ENCODE measurements at regions not wholly inside any gene's neighbourhood (a gene's known extent, or its start where the extent isn't known, plus 50 kb on each side); places are given as distances from the start of the nearest gene placed in this dataset.
"Not testable (repeated sequence)": the region's sequence is repeated elsewhere in the genome, so short reads cannot be mapped to it uniquely, and the experiment has no call there.

DNA sequence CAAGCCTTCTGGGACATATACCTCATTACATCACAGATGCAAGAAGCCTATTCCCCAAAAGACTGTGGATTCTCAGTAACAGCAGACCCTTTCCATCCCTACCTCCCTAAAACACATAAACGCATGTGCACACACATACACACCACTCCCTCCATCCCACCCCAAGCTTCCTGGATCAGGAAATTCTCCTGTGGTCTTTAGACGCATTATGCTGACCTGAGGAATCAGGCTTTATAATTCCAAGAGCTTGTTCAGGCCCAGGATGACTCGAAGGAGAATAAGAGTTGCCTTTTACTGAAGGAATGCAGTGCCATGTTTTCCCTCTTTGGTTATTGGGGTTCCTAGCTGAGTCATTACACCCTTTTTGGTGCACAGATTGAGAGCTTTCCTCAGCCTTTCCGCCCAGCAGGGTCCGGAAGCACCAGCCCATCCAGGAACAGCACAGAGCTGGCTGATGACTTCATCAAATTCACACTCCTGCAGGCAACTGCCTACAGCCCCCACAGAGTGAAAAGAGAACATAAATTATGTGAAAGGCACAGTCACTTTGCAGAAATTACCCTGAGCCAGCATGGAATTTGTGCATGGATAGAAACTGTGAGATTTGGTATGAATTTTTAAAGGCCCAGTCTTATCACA lies 385.0 kb upstream of the TRPC7 start:
- H3K4me3 ChIP-seq = no peak overlapping the region
- no peaks in the 10 kb centered on the region for H3K27me3 ChIP-seq (ENCODE audit: control insufficient read depth in 3 of 3, insufficient read depth in 3 of 3, low read length in 2 of 3)
- TF ChIP-seq, protein P1, sequence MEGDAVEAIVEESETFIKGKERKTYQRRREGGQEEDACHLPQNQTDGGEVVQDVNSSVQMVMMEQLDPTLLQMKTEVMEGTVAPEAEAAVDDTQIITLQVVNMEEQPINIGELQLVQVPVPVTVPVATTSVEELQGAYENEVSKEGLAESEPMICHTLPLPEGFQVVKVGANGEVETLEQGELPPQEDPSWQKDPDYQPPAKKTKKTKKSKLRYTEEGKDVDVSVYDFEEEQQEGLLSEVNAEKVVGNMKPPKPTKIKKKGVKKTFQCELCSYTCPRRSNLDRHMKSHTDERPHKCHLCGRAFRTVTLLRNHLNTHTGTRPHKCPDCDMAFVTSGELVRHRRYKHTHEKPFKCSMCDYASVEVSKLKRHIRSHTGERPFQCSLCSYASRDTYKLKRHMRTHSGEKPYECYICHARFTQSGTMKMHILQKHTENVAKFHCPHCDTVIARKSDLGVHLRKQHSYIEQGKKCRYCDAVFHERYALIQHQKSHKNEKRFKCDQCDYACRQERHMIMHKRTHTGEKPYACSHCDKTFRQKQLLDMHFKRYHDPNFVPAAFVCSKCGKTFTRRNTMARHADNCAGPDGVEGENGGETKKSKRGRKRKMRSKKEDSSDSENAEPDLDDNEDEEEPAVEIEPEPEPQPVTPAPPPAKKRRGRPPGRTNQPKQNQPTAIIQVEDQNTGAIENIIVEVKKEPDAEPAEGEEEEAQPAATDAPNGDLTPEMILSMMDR (IDR thresholded peaks at IDR 0.05; ENCODE audit: control extremely low read depth, extremely low read depth) = no peak
- DNase-seq (no peak), ATAC-seq (ENCODE audit: insufficient read depth, low FRiP score) (no peak)
- H3K9me3 ChIP-seq (ENCODE audit: control insufficient read depth in 4 of 4, insufficient read depth in 3 of 4, low read length in 3 of 4) = peaks cover 0 to 4% (median 0%) of the 10 kb centered on the region in 4 donors
- H3K27ac ChIP-seq (ENCODE audit: low read depth in 1 of 2, low read length in 1 of 2) = no peak overlapping the region
- 63 to 72% methylated on average over 5 of the region's 5 CpGs for WGBS, 2 donors
- no peak overlapping the region for H3K9ac ChIP-seq (ENCODE audit: insufficient read depth in 1 of 2, low read length in 2 of 2)
- H3K36me3 ChIP-seq (ENCODE audit: control insufficient read depth in 4 of 4, insufficient read depth in 4 of 4, low read length in 4 of 4) = no peaks in the 10 kb centered on the region
- H3K4me1 ChIP-seq (ENCODE audit: control insufficient read depth in 5 of 5, insufficient read depth in 5 of 5, low read length in 5 of 5) = no peaks in the 10 kb centered on the region

DNA sequence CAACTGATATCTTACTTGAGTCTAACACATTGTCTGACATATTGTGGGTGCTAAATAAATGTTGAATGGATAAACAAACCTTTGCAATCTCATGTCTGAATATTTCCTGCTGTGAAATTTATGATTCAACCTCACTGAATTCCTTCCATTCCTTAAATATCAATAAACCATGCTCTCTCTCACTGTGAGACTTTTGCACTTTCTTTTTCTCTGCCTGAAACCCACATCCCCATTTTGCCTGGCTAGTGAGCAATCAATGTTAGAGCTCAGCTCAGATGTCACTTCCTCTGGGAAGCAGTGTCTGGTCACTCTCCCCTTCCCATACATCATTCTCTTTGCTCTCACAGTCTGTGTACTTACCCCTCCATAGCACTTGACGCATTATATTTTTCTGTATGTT lies 383.7 kb upstream of the TRPC7 start:
- Histone ChIP-seq H3K36me3 (ENCODE audit: control insufficient read depth in 4 of 4, insufficient read depth in 4 of 4, low read length in 4 of 4) (no peaks in the 10 kb centered on the region), H3K9ac (ENCODE audit: insufficient read depth in 1 of 2, low read length in 2 of 2) (no peak overlapping the region), H3K9me3 (ENCODE audit: control insufficient read depth in 4 of 4, insufficient read depth in 3 of 4, low read length in 3 of 4) (peaks cover 0 to 4% (median 0%) of the 10 kb centered on the region in 4 donors), H3K27me3 (ENCODE audit: control insufficient read depth in 3 of 3, insufficient read depth in 3 of 3, low read length in 2 of 3) (no peaks in the 10 kb centered on the region), H3K27ac (ENCODE audit: low read depth in 1 of 2, low read length in 1 of 2) (no peak overlapping the region), H3K4me1 (ENCODE audit: control insufficient read depth in 5 of 5, insufficient read depth in 5 of 5, low read length in 5 of 5) (no peaks in the 10 kb centered on the region), H3K4me3 (no peak overlapping the region)
- WGBS, 2 donors = 95 to 97% methylated on average over 1 of the region's 1 CpG
- DNase-seq (no peak), ATAC-seq (ENCODE audit: insufficient read depth, low FRiP score) (no peak)
- TF ChIP-seq, protein P1 (IDR thresholded peaks at IDR 0.05; ENCODE audit: control extremely low read depth, extremely low read depth) = no peak

DNA sequence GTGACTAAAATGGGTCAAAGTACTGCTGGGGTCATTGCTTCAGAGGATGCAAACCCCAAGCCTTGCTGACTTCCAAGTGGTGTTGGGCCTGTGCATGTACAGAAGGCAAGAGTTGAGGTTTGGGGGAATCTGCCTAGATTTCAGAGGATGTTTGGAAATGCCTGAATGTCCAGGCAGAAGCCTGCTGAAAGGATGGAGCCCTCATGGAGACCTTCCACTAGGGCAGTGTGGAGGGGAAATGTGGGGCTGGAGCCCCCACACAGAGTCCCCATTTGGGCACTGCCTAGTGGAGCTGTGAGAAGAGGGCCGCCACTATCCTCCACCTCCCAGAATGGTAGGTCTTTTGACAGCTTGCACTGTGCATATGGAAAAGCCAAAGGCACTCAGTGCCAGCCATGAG lies 377.7 kb upstream of the TRPC7 start:
- ATAC-seq (ENCODE audit: insufficient read depth, low FRiP score) (no peak), DNase-seq (no peak)
- no peaks in the 10 kb centered on the region for H3K27me3 ChIP-seq (ENCODE audit: control insufficient read depth in 3 of 3, insufficient read depth in 3 of 3, low read length in 2 of 3)
- H3K36me3 ChIP-seq (ENCODE audit: control insufficient read depth in 4 of 4, insufficient read depth in 4 of 4, low read length in 4 of 4) = no peaks in the 10 kb centered on the region
- H3K4me1 ChIP-seq (ENCODE audit: control insufficient read depth in 5 of 5, insufficient read depth in 5 of 5, low read length in 5 of 5) = no peaks in the 10 kb centered on the region
- H3K9ac ChIP-seq (ENCODE audit: insufficient read depth in 1 of 2, low read length in 2 of 2) = no peak overlapping the region
- peaks cover 0 to 6% (median 5%) of the 10 kb centered on the region in 4 donors for H3K9me3 ChIP-seq (ENCODE audit: control insufficient read depth in 4 of 4, insufficient read depth in 3 of 4, low read length in 3 of 4)
- TF ChIP-seq, protein P1 (IDR thresholded peaks at IDR 0.05; ENCODE audit: control extremely low read depth, extremely low read depth) = no peak
- no peak overlapping the region for H3K4me3 ChIP-seq
- 83 to 100% methylated on average over 1 of the region's 1 CpG for WGBS, 2 donors
- H3K27ac ChIP-seq (ENCODE audit: low read depth in 1 of 2, low read length in 1 of 2) = no peak overlapping the region

DNA sequence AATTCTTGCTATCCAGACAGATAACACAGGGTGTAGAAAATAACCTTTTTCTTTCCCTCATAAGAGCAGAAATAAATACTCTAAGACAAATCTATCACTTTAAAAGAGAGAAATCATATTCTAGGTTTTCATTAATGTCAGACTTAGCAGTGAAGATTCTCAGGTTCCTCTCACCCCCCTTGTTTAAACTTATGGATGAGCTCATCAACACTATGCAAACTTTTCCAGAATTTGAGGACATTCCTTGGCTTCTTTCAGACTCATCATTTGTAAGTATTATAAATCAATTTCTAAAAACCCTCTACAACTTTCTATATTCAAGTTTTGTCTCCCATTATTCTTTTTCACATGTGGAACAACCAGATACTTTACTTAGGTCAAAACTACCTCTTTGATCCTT lies 374.9 kb upstream of the TRPC7 start:
- TF ChIP-seq, protein P1 (IDR thresholded peaks at IDR 0.05; ENCODE audit: control extremely low read depth, extremely low read depth) = no peak
- DNase-seq (no peak), ATAC-seq (ENCODE audit: insufficient read depth, low FRiP score) (no peak)
- Histone ChIP-seq H3K4me3 (no peak overlapping the region), H3K27ac (ENCODE audit: low read depth in 1 of 2, low read length in 1 of 2) (no peak overlapping the region), H3K9me3 (ENCODE audit: control insufficient read depth in 4 of 4, insufficient read depth in 3 of 4, low read length in 3 of 4) (peaks cover 0 to 6% (median 2%) of the 10 kb centered on the region in 4 donors), H3K4me1 (ENCODE audit: control insufficient read depth in 5 of 5, insufficient read depth in 5 of 5, low read length in 5 of 5) (no peaks in the 10 kb centered on the region), H3K36me3 (ENCODE audit: control insufficient read depth in 4 of 4, insufficient read depth in 4 of 4, low read length in 4 of 4) (no peaks in the 10 kb centered on the region), H3K27me3 (ENCODE audit: control insufficient read depth in 3 of 3, insufficient read depth in 3 of 3, low read length in 2 of 3) (no peaks in the 10 kb centered on the region), H3K9ac (ENCODE audit: insufficient read depth in 1 of 2, low read length in 2 of 2) (no peak overlapping the region)

DNA sequence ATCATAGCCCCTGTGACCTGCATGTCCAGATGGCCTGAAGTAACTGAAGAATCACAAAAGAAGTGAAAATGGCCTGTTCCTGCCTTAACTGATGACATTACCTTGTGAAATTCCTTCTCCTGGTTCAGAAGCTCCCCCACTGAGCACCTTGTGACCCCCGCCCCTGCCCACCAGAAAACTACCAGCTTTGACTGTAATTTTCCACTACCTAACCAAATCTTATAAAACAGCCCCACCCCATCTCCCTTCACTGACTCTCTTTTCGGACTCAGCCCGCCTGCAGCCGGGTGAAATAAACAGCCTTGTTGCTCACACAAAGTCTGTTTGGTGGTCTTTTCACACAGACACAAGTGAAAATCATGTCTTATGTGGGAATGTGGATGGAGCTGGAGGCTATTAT lies 373.9 kb upstream of the TRPC7 start:
- not testable (repeated sequence) for DNase-seq; H3K9me3 ChIP-seq (ENCODE audit: control insufficient read depth in 4 of 4, insufficient read depth in 3 of 4, low read length in 3 of 4); H3K36me3 ChIP-seq (ENCODE audit: control insufficient read depth in 4 of 4, insufficient read depth in 4 of 4, low read length in 4 of 4); H3K4me1 ChIP-seq (ENCODE audit: control insufficient read depth in 5 of 5, insufficient read depth in 5 of 5, low read length in 5 of 5); H3K9ac ChIP-seq (ENCODE audit: insufficient read depth in 1 of 2, low read length in 2 of 2); ATAC-seq (ENCODE audit: insufficient read depth, low FRiP score); H3K27ac ChIP-seq (ENCODE audit: low read depth in 1 of 2, low read length in 1 of 2); H3K4me3 ChIP-seq; H3K27me3 ChIP-seq (ENCODE audit: control insufficient read depth in 3 of 3, insufficient read depth in 3 of 3, low read length in 2 of 3)
- 78 to 85% methylated on average over 4 of the region's 4 CpGs for WGBS, 2 donors
